ENCODE measurements at regions not wholly inside any gene's neighbourhood (a gene's known extent, or its start where the extent isn't known, plus 50 kb on each side); places are given as distances from the start of the nearest gene placed in this dataset.

GRCh38 chr18:33805592-33805991 is 227.6 kb downstream of the ASXL3 start:
- H2AFZ ChIP-seq (ENCODE audit: low read length): no peak overlapping the region
- no peak overlapping the region for H3K27ac ChIP-seq (ENCODE audit: low read length)
- DNase-seq: no peak
- H3K4me1 ChIP-seq (ENCODE audit: insufficient read depth, low read length): no peaks in the 10 kb centered on the region
- no peaks in the 10 kb centered on the region for H3K9me2 ChIP-seq (replicated peaks; ENCODE audit: low read length)
- CTCF ChIA-PET: no interaction called here
- POLR2A ChIA-PET (ENCODE audit: unreplicated experiment): no interaction called here
- H3K9ac ChIP-seq (ENCODE audit: low read length): no peak overlapping the region
- no peak overlapping the region for H3K4me2 ChIP-seq (ENCODE audit: low read length)
- H3K36me3 ChIP-seq (ENCODE audit: low read depth, low read length): no peaks in the 10 kb centered on the region
- TF ChIP-seq EZH2 (IDR thresholded peaks at IDR 0.05; ENCODE audit: low read length, unreplicated experiment) (no peak), CTCF (conservative IDR thresholded peaks at IDR 0.05; ENCODE audit: low read depth, low read length) (no peak), EZH2phosphoT487 (IDR thresholded peaks at IDR 0.05; ENCODE audit: borderline replicate concordance, low read length) (no peak)
- no TSS peak for BruUV-seq (replicated peaks)
- no peaks in the 10 kb centered on the region for H3K9me3 ChIP-seq (ENCODE audit: low read length)
- no peaks in the 10 kb centered on the region for H3K27me3 ChIP-seq (ENCODE audit: low read length)
- H3K4me3 ChIP-seq (ENCODE audit: low read length): no peak overlapping the region
- no peaks in the 10 kb centered on the region for H4K20me1 ChIP-seq (ENCODE audit: low read length)
- H3K79me2 ChIP-seq (ENCODE audit: low read length): no peaks in the 10 kb centered on the region
- intact Hi-C loops (cut with micrococcal nuclease): no loop called here
- ATAC-seq: no peak
- H3F3A ChIP-seq (ENCODE audit: low read length, unreplicated experiment): no peaks in the 10 kb centered on the region

GRCh38 chr18:33804258-33804657 is 226.2 kb downstream of the ASXL3 start:
- H4K20me1 ChIP-seq (ENCODE audit: low read length): no peaks in the 10 kb centered on the region
- intact Hi-C loops (cut with micrococcal nuclease): no loop called here
- H3K9ac ChIP-seq (ENCODE audit: low read length): no peak overlapping the region
- H3K4me1 ChIP-seq (ENCODE audit: insufficient read depth, low read length): no peaks in the 10 kb centered on the region
- no peak overlapping the region for H3K4me3 ChIP-seq (ENCODE audit: low read length)
- H3K36me3 ChIP-seq (ENCODE audit: low read depth, low read length): no peaks in the 10 kb centered on the region
- ChIA-PET POLR2A (ENCODE audit: unreplicated experiment) (no interaction called here), CTCF (no interaction called here)
- H3K27me3 ChIP-seq (ENCODE audit: low read length): no peaks in the 10 kb centered on the region
- no TSS peak for BruUV-seq (replicated peaks)
- H3K9me2 ChIP-seq (replicated peaks; ENCODE audit: low read length): no peaks in the 10 kb centered on the region
- no peaks in the 10 kb centered on the region for H3F3A ChIP-seq (ENCODE audit: low read length, unreplicated experiment)
- no peak overlapping the region for H3K4me2 ChIP-seq (ENCODE audit: low read length)
- no peak overlapping the region for H3K27ac ChIP-seq (ENCODE audit: low read length)
- no peaks in the 10 kb centered on the region for H3K79me2 ChIP-seq (ENCODE audit: low read length)
- DNase-seq (peak; percentile 25), ATAC-seq (no peak; the same call in 1 of the 2 replicates)
- no peaks in the 10 kb centered on the region for H3K9me3 ChIP-seq (ENCODE audit: low read length)
- no peak for TF ChIP-seq EZH2phosphoT487 (IDR thresholded peaks at IDR 0.05; ENCODE audit: borderline replicate concordance, low read length)
- TF ChIP-seq CTCF (conservative IDR thresholded peaks at IDR 0.05; ENCODE audit: low read depth, low read length): no peak
- no peak for TF ChIP-seq EZH2 (IDR thresholded peaks at IDR 0.05; ENCODE audit: low read length, unreplicated experiment)
- no peak overlapping the region for H2AFZ ChIP-seq (ENCODE audit: low read length)

- Histone ChIP-seq H3K27me3 (ENCODE audit: low read length) (no peaks in the 10 kb centered on the region), H3K27ac (ENCODE audit: low read length) (no peak overlapping the region), H4K20me1 (ENCODE audit: low read length) (no peaks in the 10 kb centered on the region), H3K4me2 (ENCODE audit: low read length) (no peak overlapping the region), H3K9me3 (ENCODE audit: low read length) (no peaks in the 10 kb centered on the region), H3K79me2 (ENCODE audit: low read length) (no peaks in the 10 kb centered on the region), H3K4me3 (ENCODE audit: low read length) (no peak overlapping the region), H3K9ac (ENCODE audit: low read length) (no peak overlapping the region), H3K9me2 (replicated peaks; ENCODE audit: low read length) (no peaks in the 10 kb centered on the region), H3K36me3 (ENCODE audit: low read depth, low read length) (no peaks in the 10 kb centered on the region), H3K4me1 (ENCODE audit: insufficient read depth, low read length) (no peaks in the 10 kb centered on the region), H2AFZ (ENCODE audit: low read length) (no peak overlapping the region), H3F3A (ENCODE audit: low read length, unreplicated experiment) (no peaks in the 10 kb centered on the region)
- CTCF ChIA-PET: no interaction called here
- no peak for ATAC-seq
- TF ChIP-seq EZH2phosphoT487 (IDR thresholded peaks at IDR 0.05; ENCODE audit: borderline replicate concordance, low read length) (no peak), EZH2 (IDR thresholded peaks at IDR 0.05; ENCODE audit: low read length, unreplicated experiment) (no peak), CTCF (conservative IDR thresholded peaks at IDR 0.05; ENCODE audit: low read depth, low read length) (no peak)
- no TSS peak for BruUV-seq (replicated peaks)
- intact Hi-C loops (cut with micrococcal nuclease): no loop called here
- DNase-seq: no peak
- POLR2A ChIA-PET (ENCODE audit: unreplicated experiment): no interaction called here
Measured at GRCh38 chr18:33803636-33804035, 225.6 kb downstream of the ASXL3 start.
